ENCODE measurements at regions not wholly inside any gene's neighbourhood (a gene's known extent, or its start where the extent isn't known, plus 50 kb on each side); places are given as distances from the start of the nearest gene placed in this dataset.

- TF ChIP-seq CTCF (IDR thresholded peaks at IDR 0.05) (no peak), POLR2A (IDR thresholded peaks at IDR 0.05) (no peak)
Observed at GRCh38 chr13:106098778-106099177, 436.7 kb downstream of the EFNB2 start.

Data from right lobe of liver (tissue), 4 donors.